M059J (cell line): ENCODE measurements at regions not wholly inside any gene's neighbourhood (a gene's known extent, or its start where the extent isn't known, plus 50 kb on each side); places are given as distances from the start of the nearest gene placed in this dataset.

Experiments used
- DNase-seq: peaks from one replicate; pipeline ENCODE4 v3.0.0-alpha.2; 2012; ENCODE audit warnings: low read depth

DNA sequence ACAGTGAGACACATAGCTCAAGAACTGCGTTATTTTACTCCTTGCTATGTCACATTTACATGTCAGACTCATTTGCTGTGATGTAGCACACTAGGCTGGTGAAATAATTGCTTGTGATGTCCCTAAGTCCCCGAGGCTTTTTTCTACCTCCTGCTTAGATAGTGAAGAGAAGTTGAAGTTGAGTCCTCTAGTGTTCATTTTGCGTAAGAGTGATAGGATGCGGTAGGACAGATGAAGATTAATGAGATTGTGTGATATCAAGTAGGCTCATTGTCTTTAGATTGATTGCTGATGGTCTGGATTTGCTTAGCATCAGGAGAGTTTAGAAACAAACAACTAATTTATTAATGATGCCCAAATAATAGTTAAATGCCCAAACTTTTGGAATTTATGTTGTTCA, 173.6 kb upstream of the NUDT6 start:
- peak; percentile 3 for DNase-seq

- peak; percentile 35 for DNase-seq
Observed at GRCh38 chr4:123102897-123103471, 180.6 kb upstream of the NUDT6 start.

DNA sequence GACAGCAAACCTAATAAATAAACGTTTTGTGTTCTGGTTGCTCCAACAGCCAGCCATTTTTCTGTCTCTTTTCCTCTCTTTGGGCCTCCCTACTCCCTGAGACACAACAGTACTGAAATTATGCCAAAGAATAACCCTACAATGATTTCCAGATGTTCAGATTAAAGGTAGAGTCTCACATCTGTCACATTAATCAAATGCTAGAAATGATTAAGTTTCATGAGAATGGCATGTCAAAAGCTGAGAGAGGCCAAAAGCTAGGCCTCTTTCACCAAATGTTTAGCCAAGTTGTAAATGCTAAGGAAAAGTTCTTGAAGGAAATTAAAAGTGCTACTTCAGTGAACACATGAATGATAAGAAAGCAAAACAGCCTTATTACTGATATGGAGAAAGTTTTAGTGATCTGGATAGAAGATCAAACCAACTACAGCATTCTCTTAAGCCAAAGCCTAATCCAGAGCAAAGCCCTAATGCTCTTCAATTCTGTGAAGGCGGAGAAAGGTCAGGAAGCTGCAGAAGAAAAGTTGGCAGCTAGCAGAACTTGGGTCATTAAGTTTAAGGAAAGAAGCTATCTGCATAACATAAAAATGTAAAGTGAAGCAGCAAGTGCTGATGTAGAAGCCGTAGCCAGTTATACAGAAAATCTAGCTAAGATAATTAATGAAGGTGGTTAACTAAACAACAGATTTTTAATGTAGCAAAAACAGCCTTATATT, 182.1 kb upstream of the NUDT6 start:
- no peak for DNase-seq

DNA sequence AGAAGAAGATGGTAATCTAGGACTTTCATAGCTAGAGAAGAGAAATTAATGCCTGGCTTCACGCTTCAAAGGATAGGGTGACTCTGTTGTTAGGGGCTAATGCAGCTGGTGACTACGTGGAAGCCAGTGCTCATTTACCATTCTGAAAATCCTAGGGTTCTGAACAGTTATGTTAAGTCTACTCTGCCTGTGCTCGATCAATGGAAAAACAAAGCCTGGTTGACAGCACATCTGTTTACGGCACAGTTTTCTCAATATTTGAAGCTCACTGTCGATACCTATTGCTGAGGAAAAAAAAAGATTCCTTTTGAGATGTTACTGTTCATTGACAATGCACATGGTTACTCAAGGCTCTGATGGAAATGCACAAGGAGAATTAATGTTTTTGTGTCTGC, 182.6 kb upstream of the NUDT6 start:
- no peak for DNase-seq

GRCh38 chr4:123106747-123107146, 184.3 kb upstream of the NUDT6 start:
- no peak for DNase-seq

- DNase-seq = no peak
Observed at GRCh38 chr4:123107444-123108252, 185.3 kb upstream of the NUDT6 start.

DNA sequence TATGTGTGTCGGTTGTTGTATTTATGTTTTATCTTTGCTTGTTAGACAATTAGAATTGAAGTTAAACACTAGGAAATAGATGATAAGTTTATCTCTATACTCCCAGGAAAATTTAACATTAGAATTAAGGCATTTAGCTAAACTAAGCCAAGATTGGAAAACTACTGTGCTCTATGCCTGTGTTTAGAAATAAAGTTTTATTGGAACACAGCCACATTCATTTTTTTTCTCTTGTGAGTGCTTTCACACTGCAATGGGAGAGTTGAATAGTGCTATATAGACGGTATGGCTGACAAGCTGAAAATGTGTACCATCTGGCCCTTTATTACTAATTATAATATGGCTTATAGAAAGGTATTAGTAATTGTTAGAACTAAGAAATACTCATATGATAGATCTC, 186.7 kb upstream of the NUDT6 start:
- no peak for DNase-seq

DNA sequence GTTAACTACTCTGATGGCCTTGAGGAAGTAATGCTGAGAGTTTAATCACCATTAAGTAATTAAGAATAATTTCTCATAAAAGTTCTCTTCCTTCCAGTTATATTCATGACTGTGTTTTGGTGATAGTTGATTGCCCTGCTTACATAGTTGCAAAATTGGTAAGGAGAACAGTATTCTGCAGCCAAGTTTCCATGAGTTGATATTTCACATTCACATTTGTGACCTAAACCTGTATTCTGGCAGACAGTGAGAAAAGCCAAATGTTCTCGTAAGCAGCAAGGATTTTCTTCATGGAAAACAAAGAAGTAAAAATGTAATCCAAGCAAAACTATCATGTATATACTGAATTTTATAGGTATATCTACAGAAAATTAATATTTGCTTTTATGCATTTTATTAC, 187.8 kb upstream of the NUDT6 start:
- no peak for DNase-seq

GRCh38 chr4:123110685-123111084, 188.3 kb upstream of the NUDT6 start:
- no peak for DNase-seq

DNA sequence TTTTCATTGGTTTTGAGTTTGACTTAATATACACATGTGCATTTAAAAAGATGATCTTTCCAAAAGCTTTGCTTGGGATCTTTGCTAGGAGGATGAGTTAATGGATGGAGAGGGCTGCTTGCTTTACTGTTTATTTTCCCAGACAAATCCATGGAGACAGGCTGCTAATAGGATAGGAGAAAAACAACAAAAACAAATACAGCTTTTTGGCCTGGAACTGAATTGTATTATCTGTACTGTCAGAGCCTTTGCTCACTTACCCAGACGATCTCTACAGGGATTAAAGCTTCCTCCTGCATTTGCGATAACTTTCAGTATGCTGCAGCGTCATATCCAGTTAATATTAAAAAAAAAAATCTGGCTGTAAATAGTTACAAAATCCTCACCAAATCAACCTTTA, 190.8 kb upstream of the NUDT6 start:
- no peak for DNase-seq

GRCh38 chr4:123114084-123114914, 191.9 kb upstream of the NUDT6 start:
- no peak for DNase-seq

GRCh38 chr4:123114915-123115756, 192.7 kb upstream of the NUDT6 start:
- DNase-seq = no peak

GRCh38 chr4:123116412-123116811, 194.0 kb upstream of the NUDT6 start:
- DNase-seq = peak; percentile 3

DNA sequence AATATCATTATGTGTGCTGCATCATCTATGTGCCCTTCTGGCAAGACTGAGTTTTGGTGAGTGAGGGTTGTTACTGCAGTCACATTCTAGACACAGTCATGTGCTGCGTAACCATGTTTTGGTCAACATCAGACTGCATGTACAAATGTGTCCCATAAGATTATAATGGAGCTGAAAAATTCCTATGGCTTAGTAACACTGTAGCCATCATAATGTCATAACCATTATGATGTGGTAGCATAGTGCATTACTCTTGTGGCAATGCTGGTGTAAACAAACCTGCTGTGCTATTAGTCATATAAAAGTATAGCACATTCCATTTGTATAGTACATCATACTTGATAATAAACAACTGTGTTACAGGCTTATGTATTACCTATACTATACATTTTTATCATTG, 198.1 kb upstream of the NUDT6 start:
- DNase-seq = peak; percentile 32

DNA sequence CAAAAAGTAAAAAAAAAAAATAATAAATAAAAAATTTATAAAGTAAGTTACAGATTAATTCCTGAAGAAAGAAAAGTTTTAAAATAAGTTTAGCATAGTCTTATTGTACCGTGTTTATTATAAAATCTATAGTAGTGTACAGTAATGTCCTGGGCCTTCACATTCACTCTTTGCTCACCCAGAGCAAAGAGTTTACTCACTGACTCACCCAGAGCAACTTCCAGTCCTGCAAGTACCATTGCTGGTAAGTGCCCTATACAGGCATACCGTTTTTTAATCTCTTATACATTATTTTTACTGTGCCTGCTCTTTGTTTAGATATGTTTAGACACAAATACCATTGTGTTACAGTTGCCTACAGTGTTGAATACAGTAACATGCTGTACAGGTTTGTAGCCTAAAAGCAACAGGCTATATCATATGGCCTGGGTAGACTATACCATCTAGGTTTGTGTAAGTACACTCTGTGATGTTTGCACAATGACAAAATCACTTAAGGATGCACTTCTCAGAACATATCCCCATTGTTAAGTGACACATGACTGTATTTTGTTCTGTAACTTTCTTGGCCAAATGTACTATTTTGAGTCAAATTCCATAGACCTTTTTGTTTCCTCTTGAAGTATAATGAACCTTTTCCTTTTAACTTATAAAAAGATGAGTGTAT, 199.0 kb upstream of the NUDT6 start:
- no peak for DNase-seq

DNA sequence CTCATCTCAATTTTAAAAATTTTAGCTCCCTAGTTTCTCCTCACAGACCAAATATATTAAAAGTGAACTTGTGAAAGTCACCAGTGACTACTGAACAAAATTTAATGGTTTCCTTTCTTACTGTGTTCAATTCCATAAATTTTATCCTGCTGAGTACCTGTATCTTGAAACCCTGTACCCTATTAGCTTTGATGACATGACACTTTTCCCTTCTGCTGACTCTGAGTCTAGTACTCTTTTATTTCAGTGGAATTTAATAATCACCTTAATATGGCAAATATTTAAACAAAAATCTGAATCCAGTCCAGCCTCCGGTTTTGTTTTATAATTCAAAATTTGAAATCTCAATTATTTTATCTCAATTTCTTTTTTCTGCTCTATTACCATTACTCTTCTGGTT, 203.1 kb upstream of the NUDT6 start:
- DNase-seq = no peak

GRCh38 chr4:123127218-123127617, 204.8 kb upstream of the NUDT6 start:
- DNase-seq = no peak

DNA sequence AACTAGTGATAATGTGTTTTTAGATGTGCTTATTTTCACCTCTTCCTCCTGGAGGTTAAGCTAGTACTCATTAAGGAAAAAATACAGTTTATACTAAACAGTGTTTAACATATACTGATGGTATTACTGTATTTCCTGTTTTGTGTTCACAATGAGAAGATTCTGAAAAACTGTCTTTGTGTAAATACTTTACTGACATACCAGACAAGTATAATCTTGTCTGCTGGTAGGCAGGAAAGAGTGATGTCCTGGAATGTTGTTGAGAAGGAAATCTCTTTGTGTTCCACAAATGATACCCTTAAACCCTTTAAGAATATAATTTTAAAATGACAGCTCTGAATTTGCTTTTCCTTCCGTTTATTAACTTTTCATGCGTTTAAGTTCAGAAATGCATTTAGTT, 205.5 kb upstream of the NUDT6 start:
- DNase-seq = no peak

DNA sequence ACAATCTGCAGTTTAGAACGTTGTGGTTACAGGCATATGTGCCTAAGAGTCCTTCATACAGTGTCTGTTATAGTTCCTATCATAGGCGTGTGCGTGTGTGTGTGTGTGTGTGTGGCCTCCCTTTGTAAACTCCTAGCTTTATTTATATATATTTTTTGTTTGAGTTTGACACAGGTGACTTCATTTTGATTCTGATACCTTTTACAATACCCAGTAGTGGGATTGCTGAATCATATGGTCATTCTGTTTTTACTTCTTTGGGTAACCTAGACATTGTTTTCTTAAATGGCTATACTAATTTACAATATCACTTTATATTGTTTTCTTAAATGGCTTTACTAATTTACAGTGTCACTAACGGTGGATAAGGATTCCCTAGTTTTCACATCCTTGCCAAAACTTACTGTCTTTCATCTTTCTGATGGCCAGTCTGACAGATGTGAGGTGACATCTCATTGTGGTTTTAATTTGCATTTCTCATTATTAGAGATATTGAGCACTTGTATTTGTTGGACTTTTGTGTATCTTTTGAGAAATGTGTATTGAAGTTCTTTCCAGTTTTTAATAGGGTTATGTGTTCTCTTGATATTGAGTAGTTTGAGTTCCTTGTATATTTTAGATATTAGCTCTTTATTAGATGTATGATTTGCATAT, 211.1 kb upstream of the NUDT6 start:
- DNase-seq = no peak

GRCh38 chr4:123144616-123145015, 222.2 kb upstream of the NUDT6 start:
- DNase-seq = no peak
